Right lobe of liver (tissue), 4 donors: ENCODE measurements at regions not wholly inside any gene's neighbourhood (a gene's known extent, or its start where the extent isn't known, plus 50 kb on each side); places are given as distances from the start of the nearest gene placed in this dataset.

Source experiments
- CTCF ChIP-seq, 4 donors: fragments of 200-600 bp in 3 of 4; fragments of 450-650 bp in 1 of 4; IDR thresholded peaks; one replicate each; pipeline versions ENCODE4 v1.5.1 to v1.8.0; 2016 to 2022; ENCODE audit warnings: antibody characterized with exemption in 4 of 4, mild to moderate bottlenecking in 2 of 4
- POLR2A ChIP-seq: fragments of 450-650 bp; IDR thresholded peaks from one replicate; pipeline ENCODE4 v1.6.1; 2017; ENCODE audit warnings: antibody characterized with exemption, mild to moderate bottlenecking
- donor health status: DM: no; HTN: no; CAD: no.
- donor health status: DM: no; HTN: no; CAD: no.
- donor health status: DM: no; HTN: yes; CAD: no.

GRCh38 chr5:15446552-15446951, 53.4 kb upstream of the FBXL7 start:
- TF ChIP-seq CTCF (IDR thresholded peaks at IDR 0.05) (no peak), POLR2A (no peak)
